ENCODE measurements at regions not wholly inside any gene's neighbourhood (a gene's known extent, or its start where the extent isn't known, plus 50 kb on each side); places are given as distances from the start of the nearest gene placed in this dataset.
"Not testable (repeated sequence)": the region's sequence is repeated elsewhere in the genome, so short reads cannot be mapped to it uniquely, and the experiment has no call there.

DNA sequence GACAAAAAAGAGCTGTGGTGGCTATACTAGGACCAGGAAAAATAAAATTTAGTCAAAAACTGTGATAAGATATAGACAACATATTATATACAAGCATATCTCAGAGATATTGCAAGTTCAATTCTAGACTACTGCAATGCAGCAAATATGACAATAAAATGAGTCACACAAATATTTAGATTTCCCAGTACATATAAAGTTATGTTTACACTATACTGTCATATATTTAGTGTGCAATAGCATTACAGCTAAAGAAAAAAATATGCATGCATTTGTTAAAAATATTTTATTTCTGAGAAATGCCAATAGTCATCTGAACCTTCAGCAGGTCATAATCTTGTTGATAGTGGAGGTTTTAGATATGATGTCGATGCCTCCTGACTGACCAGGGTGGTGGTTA is 72.1 kb downstream of the AKR1C4 start:
- DNase-seq = no peak

DNA sequence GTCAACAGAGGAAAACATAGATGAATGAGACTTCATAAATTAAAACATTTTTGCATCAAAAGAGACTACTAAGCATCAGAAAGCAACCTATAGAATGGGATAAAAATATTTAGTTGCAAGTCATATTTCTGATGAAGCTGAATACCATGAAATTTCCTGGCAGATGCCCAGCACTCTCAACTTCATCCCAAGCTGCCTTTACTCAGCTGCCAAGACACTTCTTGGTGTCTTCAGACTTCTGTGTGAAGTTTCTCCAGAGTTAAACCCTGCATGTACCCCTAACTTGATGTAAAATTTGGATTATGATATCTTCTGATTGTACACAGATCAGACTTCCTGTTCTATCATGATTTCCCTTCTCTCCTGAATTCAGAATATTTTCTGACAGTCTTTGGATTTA is 73.2 kb downstream of the AKR1C4 start:
- no peak for DNase-seq

DNA sequence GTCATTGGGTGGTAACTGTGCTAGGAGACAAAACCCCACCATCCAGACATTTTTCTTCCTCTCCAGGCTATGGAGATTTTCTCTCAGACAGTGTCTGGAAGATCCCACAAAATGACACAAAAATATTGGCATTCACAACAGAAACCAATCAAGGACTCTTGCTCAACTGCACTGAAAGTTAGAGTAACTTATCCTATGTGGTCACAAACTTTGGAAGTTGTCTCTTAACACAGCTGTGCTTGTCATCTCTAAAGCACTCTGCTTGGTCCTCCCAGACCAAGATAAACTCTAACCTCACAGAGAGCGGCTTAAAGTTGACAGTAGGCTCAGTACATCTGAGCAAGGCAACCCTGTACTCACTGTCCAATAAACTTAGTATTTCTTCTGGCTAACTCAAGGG is 74.9 kb downstream of the AKR1C4 start:
- DNase-seq = no peak

DNA sequence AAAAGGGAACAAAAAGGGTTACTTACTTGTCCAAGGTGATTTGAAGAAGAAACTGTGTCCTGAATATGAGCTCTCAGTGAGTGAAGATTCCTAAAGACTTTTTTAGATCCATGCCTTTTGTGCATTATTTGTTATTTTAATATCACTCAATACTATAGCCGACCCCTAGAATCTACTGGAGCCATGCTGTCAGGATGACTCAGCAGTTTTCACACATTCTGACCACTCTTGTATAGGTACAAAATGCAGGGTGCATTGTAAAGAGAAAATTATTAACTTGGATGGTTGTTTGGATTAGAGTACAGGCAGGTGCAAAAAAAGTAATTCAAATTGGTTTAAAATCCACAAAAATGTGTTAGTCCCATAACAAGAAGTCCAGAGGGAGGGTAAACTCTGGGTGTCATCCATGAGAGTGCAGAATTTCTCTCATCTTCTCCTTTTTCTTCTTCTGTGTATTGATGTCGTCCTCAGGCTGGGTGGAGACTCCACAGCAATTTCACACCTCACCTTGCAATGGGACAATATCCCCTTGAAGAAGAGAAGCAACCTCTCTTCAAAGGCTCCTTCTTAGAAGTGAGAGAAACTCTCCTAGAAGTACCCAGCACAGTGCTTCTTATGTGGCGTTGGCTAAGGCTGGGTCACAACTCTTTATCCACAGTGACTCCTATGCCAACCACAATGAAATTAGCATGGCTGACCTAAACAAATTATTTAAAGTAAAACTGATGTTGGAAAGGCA is 75.6 kb downstream of the AKR1C4 start:
- DNase-seq = no peak

DNA sequence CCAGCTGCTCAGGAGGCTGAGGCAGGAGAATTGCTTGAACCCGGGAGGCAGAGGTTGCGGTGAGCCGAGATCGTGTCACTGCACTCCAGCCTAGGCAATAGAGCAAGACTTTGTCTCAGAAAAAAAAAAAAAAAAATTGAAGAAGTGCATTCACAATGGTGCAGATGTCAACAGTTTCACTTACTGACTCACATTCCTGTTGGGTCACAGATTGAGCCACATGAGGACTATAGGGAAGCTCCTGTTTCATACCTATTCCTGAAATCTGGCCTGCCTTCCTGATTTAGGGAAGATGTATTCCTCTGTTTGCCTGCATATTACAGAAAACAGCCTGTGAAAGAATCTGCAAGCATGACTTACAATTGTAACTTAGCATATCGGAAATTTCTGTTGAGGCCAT is 78.2 kb downstream of the AKR1C4 start:
- no peak for DNase-seq

GRCh38 chr10:5281356-5281755 is 83.4 kb upstream of the UCN3 start:
- DNase-seq = no peak

DNA sequence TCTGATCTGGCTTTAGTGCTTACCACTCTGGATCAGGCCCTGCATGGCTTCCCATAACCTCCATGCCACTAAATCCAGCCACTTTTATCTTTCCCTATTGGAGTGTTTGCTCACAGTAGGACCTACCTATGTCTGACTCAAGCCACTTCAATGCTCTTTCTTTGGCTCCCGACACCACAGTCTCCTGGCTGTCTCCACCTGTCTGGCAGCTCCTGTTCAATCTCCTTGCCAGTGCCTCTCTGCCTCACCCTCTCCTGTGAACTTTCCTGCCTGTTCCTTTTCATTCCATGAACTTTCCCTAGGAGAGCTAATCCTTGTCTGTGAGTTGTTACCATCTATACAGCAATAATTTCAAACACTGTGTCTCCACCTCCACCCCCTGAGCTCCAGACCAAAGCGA is 82.6 kb upstream of the UCN3 start:
- no peak for DNase-seq

DNA sequence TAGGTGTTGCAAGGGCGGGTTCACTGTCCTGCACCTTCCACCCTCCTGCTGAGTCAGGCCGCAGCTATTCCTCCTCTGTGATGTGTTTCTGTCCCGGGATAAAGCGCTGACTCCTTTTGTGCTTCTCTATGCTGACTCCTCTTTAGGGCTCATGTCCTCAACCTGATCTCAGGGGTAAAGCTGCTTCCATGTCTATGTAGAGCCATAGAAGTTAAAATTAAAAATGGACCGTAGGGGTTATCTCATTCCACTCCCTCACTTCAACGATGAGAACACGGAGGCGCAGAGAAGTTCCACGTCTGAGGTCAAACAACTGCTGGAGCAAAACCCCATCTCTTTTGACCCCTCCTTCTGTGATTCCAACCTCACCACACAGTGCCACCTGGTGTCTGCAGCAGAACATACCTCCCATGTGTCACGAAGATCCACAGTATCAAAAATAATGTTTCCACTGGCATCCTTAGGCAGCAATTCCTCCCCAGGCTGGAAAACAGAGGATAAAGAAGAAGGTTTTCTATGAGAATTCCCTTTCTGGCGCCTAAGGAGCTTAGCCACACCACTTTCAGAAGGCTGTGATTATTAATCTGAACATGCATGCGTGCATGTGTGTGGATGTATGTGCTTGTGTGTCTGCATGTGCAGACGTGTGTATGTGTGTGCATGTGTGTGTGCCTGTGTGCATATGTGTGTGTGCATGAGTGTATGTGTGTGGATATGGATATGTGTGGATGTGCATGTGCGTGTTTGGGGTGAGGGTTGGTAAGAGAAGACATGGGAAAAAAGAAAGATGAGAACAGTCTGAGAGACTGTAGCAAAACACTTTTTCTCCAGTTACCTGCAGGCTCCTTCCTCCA is 81.2 kb upstream of the UCN3 start:
- DNase-seq = peak; percentile 66

DNA sequence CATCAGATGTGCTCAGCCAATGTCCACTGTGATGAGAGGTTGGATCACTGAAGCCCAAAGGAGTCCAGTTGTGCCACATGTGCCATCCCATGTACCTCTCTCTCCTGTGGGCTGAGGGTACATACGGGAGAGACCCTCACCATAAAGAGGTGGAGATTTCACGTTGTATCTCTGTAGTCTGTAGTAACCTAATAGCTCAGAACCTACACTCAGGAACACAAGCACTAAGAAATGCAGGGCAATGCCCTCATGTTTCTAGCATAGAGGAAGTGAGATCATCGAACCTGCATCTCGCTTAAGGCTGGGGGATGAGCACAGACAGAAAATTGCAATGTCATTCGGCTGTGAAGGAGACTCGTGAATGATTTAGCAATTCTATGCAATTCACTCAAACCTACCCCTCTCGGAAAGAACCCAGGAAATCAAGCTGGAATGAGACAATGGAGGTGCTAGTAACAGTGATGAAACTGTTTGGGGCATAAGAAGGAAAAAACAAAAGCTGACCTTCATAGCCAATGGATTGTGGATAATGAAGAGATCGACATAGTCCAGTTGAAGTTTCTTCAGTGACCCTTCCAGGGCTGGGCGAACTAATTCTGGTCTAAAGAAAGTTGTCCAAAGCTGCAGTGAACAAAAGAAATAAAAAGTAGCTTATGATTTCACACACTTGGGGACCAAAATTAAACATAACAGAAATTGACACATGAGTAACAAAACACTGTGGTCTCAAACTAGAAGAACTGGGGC is 80.3 kb upstream of the UCN3 start:
- peak; percentile 52 for DNase-seq

- no peak for DNase-seq
These were observed 79.6 kb upstream of the UCN3 start for GRCh38 chr10:5285186-5285585.

GRCh38 chr10:5288359-5288758 is 76.4 kb upstream of the UCN3 start:
- no peak for DNase-seq

- DNase-seq = not testable (repeated sequence)
These were observed 75.5 kb upstream of the UCN3 start for GRCh38 chr10:5289228-5289627.

GRCh38 chr10:5291501-5292195 is 73.1 kb upstream of the UCN3 start:
- peak; percentile 19 for DNase-seq

GRCh38 chr10:5292196-5292735 is 72.5 kb upstream of the UCN3 start:
- DNase-seq = no peak

DNA sequence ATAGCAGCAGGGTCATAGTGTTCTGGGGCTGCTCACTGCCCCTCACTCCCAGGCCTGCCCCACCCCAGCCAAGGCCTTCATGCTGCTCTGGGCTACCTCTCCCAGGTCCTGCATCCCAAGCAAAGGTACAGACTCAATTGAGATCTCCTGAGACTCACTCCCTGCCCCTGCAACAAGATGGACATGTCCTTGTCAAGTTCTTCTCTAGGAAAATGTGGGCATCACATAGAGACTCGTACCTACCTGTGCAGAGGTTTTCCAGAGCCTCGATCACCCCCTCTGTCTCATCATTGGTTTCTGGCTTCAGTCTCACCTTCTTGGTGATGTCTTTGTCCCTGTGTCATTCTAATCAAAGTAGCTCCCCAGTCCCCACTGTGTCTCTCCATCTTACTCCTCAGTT is 71.8 kb upstream of the UCN3 start:
- not testable (repeated sequence) for DNase-seq

GRCh38 chr10:5293691-5294550 is 70.8 kb upstream of the UCN3 start:
- DNase-seq = peak; percentile 20

DNA sequence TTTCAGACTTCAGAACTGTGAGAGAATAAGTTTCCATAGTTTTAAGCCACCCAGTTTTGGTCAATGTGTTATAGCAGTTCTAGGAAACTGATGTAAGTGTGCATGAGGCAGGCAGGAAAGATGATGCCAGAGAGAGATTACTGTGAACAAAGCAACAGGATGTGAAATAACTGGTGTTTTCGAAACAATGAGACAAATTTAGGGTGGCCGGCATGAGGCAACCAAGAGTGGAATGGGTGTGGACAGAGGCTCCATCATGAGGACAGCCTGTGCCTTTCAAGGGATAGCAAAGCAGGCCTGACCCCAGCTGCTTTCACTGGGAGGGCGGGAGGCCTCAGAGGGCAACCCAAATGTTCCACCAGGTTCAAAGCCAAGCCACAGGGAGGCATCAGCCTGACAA is 67.3 kb upstream of the UCN3 start:
- no peak for DNase-seq

- DNase-seq = no peak
These were observed 66.8 kb upstream of the UCN3 start for GRCh38 chr10:5297996-5298395.

- no peak for DNase-seq
These were observed 64.8 kb upstream of the UCN3 start for GRCh38 chr10:5299950-5300349.

- no peak for DNase-seq
These were observed 61.3 kb upstream of the UCN3 start for GRCh38 chr10:5303504-5303903.

DNA sequence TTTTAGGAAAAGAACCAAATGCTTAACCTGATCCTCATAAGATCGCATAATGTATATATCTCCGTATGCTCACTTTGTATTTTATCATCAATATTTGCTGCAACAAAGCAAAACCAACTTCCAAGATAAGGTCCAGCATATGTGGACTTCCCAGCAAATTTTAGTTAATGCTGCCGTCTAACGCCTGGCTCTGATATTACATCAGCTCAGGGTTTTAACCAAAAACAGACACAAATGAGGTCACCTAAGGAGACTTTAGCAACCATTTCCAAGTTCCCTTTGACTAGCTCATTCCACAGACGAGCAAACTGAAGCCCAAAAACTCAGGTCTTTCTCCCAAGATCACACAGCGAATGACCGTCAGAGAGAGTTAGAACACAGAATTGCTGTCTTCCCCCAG is 59.4 kb upstream of the UCN3 start:
- DNase-seq = no peak

DNA sequence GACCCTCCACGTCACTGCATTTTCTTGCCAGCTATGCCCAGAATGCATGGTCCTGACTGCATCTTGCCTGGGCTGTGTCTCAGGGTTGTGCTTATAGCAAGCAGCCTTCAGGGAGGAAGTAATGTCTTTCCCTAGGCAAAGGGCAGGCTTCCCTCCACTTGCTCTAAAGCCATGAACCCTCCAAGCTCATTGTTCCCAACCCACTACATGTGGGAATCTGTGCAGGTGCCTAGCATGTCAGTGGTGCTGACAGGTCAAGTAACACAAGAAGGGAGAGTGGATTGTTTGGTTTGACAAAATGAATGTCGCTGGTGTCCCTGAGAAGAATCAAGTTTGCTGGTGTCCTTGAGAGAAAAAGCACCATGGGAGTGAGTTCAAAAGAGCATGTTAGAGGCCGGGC is 53.9 kb upstream of the UCN3 start:
- no peak for DNase-seq

All from RPMI8226 (cell line).